GM18873 (cell line): ENCODE measurements at regions not wholly inside any gene's neighbourhood (a gene's known extent, or its start where the extent isn't known, plus 50 kb on each side); places are given as distances from the start of the nearest gene placed in this dataset.
"Not testable (repeated sequence)": the region's sequence is repeated elsewhere in the genome, so short reads cannot be mapped to it uniquely, and the experiment has no call there.

Experiments
- ATAC-seq: cut with Tn5 transposase; IDR thresholded peaks from one replicate; pipeline ENCODE4 v1.9.1; 2021; ENCODE audit warnings: mild to moderate bottlenecking, moderate library complexity, moderate number of reproducible peaks; ENCODE audit not compliant: unreplicated experiment, low FRiP score

DNA sequence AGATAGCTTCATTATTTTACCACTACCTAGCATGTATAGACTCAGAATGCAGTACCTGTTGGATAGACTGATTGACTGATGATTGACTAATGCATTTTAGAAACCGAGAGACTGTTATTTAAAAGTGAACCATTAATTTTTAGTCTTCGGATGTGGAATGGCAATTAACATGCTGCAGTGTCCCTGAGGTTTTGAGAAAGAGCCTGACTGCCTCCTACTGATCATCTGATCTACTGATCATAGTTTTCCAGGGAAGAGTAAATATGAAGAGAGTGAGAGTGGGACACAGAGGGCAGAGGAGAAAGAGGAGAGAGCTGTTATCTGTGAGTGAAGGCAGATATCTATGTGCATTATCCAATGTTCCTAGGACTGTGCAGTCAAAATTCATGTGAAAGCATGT lies 764.7 kb downstream of the TRIML1 start:
- no peak for ATAC-seq

DNA sequence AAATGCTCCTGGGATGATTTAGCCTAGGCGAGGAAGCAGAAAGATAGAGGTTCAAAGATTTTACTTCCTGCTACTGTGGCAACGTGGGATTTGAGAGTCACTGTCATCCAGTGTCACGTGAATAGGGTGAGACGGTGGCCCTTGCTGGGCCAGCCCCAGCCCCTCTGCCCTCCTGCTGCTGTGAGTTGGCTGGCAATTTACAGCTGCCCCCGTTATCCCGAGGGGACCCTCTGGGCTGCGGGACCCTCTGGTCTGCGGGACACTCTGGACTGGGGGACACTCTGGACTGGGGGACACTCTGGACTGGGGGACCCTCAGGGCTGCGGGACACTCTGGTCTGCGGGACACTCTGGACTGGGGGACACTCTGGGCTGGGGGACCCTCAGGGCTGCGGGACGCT lies 765.4 kb downstream of the TRIML1 start:
- ATAC-seq = no peak

DNA sequence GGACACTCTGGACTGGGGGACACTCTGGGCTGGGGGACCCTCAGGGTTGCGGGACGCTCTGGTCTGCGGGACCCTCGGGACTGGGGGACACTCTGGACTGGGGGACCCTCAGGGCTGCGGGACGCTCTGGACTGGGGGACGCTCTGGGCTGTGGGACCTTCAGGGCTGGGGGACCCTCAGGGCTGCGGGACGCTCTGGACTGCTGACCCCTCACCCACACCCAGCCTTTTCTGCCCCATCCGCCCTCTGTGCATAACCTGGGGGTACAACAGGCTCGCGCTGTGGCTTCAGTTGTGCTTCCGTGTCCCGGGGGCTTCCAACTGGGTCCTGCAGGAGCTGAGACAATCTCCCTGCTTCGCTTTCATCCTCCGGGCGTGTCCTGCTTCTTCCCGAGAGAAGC lies 766.0 kb downstream of the TRIML1 start:
- no peak for ATAC-seq

DNA sequence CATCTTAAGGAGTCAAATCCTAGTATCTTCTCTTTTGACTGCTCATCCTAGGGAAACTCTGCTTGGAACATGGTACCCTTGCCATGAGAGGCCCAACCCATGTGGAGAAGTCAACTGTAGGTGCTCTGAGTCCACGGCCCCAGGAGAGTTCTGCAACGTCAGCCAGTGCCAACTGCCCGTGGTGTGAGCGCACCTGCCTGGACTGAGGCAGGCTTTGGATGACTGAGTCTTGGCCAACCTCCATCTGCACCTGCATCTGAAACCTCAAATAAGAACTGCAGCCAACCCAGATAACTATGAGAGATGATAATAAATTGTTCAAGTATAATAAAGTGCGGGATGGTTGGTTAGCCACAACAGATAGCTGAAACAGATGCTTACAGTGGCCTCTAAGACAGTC lies 772.0 kb downstream of the TRIML1 start:
- ATAC-seq = no peak

- no peak for ATAC-seq
Measured at GRCh38 chr4:188911707-188912106, 772.5 kb downstream of the TRIML1 start.

DNA sequence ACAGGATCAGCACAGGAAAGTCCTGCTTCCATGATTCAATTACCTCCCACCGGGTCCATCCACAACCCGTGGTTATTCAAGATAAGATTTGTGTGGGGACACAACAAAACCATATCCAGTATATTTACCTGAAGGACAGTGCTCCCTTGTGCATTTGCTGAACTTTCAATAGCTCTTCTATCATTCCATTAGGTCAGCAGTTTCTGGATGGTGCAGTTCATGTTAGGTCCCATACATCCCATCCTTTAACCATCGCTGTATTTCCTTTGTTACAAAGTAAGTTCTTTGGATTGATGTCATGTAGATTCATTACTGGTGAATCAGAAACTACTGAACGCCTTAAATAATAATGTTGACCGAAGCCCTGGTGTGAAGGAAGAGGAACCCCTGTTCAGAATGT lies 775.9 kb downstream of the TRIML1 start:
- no peak for ATAC-seq

GRCh38 chr4:188918787-188919186 lies 779.5 kb downstream of the TRIML1 start:
- ATAC-seq = no peak

- ATAC-seq = no peak
Measured at GRCh38 chr4:188930822-188931221, 791.6 kb downstream of the TRIML1 start.

- no peak for ATAC-seq
Measured at GRCh38 chr4:188934320-188934962, 795.2 kb downstream of the TRIML1 start.

- no peak for ATAC-seq
Measured at GRCh38 chr4:188941524-188942119, 802.4 kb downstream of the TRIML1 start.

DNA sequence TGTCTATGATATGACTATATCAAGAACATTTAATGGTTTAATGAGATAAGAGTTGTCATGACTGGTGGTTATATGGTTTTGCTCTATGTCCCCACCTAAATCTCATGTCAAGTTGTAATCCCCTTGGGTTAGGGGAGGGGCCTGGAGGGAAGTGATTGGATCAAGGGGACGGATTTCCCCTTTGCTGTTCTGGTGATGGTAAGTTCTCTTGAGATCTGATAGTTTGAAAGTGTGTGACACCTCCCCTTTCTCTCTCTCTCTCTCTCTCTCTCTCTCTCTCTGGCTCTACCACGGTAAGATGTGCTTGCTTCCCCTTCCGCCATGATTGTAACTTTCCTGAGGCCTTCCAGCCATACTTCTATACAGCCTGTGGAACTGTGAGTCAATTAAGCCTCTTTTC lies 803.4 kb downstream of the TRIML1 start:
- no peak for ATAC-seq

DNA sequence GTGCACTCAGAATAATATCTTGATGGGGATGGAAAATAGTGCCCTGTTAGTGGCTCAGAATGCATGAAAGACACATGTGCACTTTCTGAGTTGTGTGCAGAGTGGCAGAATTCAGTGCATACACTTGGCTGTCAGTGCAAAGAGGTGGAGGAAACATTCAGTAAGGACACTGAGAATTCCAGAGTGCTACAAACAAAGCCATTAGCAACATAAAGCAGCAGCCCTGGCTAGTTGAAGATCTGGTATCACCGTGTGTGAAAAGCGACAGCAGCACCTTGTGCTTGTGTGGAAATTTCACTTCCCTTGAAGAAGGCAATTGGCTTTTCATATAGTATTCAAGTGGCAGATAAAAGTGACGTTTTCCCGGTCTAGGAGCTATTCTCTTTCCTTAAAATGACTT lies 810.4 kb downstream of the TRIML1 start:
- ATAC-seq = no peak

- no peak for ATAC-seq
Measured at GRCh38 chr4:188955066-188955465, 815.8 kb downstream of the TRIML1 start.

DNA sequence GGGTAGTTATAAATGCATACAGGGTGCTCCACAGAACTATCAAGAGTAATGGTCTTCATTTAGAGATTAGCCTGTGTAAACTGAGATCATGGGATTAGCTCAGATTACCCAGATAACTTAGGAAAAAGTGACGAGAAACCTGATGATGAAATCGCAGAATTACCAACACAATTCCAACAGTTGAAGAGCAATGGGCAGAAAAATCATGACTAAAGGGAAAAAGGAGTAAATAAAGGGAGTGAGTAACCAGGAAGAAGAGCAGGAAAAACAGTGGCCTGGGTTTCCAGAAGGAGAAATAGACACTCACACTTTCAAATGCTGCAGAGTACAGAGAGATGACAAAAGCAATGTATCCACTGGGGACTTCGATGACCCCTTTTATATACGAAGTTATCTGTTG lies 817.3 kb downstream of the TRIML1 start:
- ATAC-seq = no peak

DNA sequence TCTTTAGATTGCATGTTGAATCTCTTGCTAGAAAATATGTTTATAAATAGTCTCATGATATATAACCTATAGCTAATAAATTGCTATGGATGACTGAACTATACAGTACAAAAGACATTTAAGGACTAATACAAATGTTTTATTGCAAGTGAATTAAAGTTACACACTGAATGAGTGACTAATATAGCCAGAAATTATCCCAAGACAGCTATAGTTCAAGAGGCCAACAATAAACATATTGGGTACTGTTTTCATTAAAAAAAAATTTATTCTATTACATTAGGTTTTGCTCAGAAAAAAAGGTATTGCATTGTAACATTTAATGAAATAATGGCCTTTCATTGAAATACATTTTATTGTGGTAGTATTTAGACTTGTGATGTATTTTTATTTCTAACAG lies 819.1 kb downstream of the TRIML1 start:
- ATAC-seq = no peak

GRCh38 chr4:188959424-188959823 lies 820.2 kb downstream of the TRIML1 start:
- ATAC-seq = no peak

DNA sequence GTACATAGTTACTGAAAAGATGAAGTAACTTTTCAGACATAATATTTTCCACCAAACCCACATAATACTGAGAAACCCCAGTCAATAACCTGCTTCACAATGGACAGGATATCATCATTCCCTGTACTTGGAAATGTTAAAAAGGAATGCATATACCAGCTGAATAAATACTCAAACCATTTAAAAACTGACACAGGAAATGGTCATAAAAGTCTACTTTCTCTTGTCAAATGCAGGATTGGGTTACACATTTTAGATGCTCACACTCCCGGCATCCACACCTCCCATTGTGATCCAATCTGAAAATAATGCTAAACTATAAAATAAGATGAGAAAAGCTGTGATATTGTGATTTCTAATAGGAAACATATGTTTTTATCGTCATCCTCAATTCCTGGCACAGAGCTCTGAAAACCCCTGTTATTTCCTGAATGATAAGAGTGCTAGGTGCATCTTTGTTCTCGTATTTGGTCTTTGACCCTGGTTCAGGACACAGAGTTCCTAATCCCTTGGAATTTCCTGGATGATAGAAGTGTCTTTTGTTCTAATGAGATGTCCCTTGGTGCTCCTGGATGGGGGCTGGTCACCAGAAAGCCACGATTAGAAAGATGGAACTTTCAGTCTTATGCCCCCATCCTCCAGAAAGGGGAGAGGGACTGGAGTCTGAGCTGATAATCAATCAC lies 821.3 kb downstream of the TRIML1 start:
- no peak for ATAC-seq

DNA sequence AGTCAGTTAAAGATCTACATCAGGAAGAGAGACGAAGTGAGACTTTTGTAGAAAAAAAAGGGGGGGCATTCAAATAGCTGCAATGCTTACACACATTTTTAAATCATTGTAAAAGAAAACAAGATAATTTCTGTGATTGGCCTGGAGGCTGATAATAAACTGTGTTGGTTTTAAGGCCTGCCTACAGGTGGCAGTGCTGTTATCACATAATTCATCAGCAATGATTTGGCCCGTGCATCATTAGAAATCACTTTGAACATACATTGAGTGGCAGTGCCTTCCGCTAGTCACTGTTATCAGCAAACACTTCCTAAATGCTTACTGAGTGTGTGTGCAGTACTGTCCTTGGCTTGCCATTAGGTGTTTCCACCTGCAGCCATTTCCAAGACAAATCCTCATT lies 831.9 kb downstream of the TRIML1 start:
- ATAC-seq = no peak

DNA sequence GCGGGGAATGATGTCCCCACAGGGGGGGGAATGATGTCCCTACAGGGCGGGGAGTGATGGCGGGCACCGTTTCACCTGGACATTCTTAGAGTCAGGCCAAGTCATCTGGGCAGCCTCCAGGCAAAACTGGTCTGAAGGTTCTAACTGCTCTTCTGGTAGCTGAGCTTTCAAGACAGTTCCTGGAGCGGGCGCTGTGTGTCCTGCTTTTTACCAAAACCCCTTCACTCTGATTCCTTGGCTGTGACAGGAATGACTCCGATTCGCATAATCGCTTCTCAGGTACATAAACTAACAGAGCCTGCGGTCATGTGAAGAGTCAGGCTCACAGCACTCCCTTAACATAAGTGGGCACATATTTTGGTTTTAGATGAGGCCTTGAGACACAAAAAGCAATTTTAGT lies 836.0 kb downstream of the TRIML1 start:
- no peak for ATAC-seq

DNA sequence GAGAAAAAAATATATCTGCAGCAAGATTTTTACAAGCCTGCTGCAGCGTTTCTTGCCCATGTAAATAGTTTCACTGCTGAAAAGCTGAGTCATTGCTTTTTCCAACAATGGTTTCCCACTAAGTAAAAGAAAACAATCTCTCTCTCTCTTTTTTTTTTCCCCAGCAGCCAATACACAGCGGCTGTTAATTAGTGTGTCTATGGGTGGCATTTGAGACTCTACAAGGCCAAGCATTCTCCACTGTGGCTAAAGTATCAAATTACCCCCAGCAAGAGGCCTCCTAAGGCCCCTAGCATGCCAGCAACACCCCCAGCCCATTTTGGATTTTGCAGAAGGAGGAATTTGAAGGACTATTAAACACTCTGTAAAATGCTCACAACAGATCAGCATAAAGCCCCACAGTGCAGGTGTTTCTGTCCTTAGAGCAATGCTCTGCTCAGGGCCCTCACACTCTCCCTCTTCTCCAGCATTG lies 837.4 kb downstream of the TRIML1 start:
- no peak for ATAC-seq

- ATAC-seq = not testable (repeated sequence)
Measured at GRCh38 chr4:188977232-188977631, 838.0 kb downstream of the TRIML1 start.

DNA sequence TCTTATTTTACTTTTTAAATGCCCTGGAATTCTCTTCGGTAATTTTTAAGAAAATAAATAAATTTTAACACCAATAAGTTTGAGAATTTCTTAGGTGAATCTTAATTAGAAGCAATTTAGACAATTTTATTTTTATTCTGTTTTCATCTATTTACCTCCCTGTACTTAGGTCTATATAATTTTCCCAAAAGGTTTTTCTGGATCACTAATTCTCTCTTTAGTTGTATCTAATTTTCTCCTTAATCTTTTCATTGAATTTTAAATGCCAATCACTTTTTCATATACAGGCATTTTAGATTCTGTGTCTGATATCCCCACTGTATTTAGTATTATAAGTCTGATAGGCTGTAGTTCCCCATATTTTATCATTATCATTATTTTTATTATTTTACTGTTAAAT lies 845.3 kb downstream of the TRIML1 start:
- ATAC-seq = no peak
